Mucosa of rectum (tissue), 2 donors: ENCODE measurements at regions not wholly inside any gene's neighbourhood (a gene's known extent, or its start where the extent isn't known, plus 50 kb on each side); places are given as distances from the start of the nearest gene placed in this dataset.
"Not testable (repeated sequence)": the region's sequence is repeated elsewhere in the genome, so short reads cannot be mapped to it uniquely, and the experiment has no call there.

ENCODE experiments used
- H3K27ac ChIP-seq, 2 donors: one replicate each; pipeline ENCODE4 v1.7.0; 2013; ENCODE audit warnings: inconsistent platforms in 2 of 2, low read depth in 2 of 2, low read length in 2 of 2
- H3K27me3 ChIP-seq, 2 donors: one replicate each; pipeline ENCODE4 v1.7.0; 2013; ENCODE audit warnings: low read length in 2 of 2; ENCODE audit not compliant: control insufficient read depth in 2 of 2, insufficient read depth in 2 of 2
- H3K36me3 ChIP-seq, 2 donors: one replicate each; pipeline ENCODE4 v1.7.0; 2013; ENCODE audit warnings: low read length in 2 of 2; ENCODE audit not compliant: control insufficient read depth in 2 of 2, insufficient read depth in 2 of 2
- H3K4me1 ChIP-seq, 2 donors: one replicate each; pipeline ENCODE4 v1.7.0; 2013; ENCODE audit warnings: low read length in 2 of 2, mild to moderate bottlenecking in 1 of 2; ENCODE audit not compliant: control insufficient read depth in 2 of 2, insufficient read depth in 2 of 2
- H3K4me3 ChIP-seq, 2 donors: one replicate each; pipeline ENCODE4 v1.7.0; 2013; ENCODE audit warnings: low read length in 2 of 2
- H3K9ac ChIP-seq, 2 donors: one replicate each; pipeline ENCODE4 v1.7.0; 2013; ENCODE audit warnings: low read length in 2 of 2, low read depth in 1 of 2, mild to moderate bottlenecking in 1 of 2
- H3K9me3 ChIP-seq, 2 donors: one replicate each; pipeline ENCODE4 v1.7.0; 2013; ENCODE audit warnings: low read length in 2 of 2; ENCODE audit not compliant: control insufficient read depth in 2 of 2
- donor health status: healthy.
- donor health status: Normal muscosa, but diverticular disease.

GRCh38 chr5:118070041-118070440 is 918.3 kb downstream of the DTWD2 start:
- Histone ChIP-seq H3K27me3 (no peaks in the 10 kb centered on the region), H3K9ac (no peak overlapping the region), H3K27ac (no peak overlapping the region), H3K36me3 (no peaks in the 10 kb centered on the region), H3K4me1 (no peaks in the 10 kb centered on the region), H3K4me3 (no peak overlapping the region), H3K9me3 (peaks cover 0 to 3% of the 10 kb centered on the region in 2 donors)

- H3K9ac ChIP-seq, result no peak overlapping the region
- no peak overlapping the region for H3K27ac ChIP-seq
- H3K4me1 ChIP-seq, result no peaks in the 10 kb centered on the region
- no peaks in the 10 kb centered on the region for H3K36me3 ChIP-seq
- peaks cover 0 to 3% of the 10 kb centered on the region in 2 donors for H3K9me3 ChIP-seq
- no peak overlapping the region for H3K4me3 ChIP-seq
- H3K27me3 ChIP-seq, result no peaks in the 10 kb centered on the region
Measured at GRCh38 chr5:118069452-118069851, 918.9 kb downstream of the DTWD2 start.

GRCh38 chr5:118068886-118069285 is 919.5 kb downstream of the DTWD2 start:
- Histone ChIP-seq H3K27ac (no peak overlapping the region), H3K9me3 (peaks cover 0 to 3% of the 10 kb centered on the region in 2 donors), H3K4me1 (no peaks in the 10 kb centered on the region), H3K36me3 (no peaks in the 10 kb centered on the region), H3K27me3 (no peaks in the 10 kb centered on the region), H3K9ac (no peak overlapping the region), H3K4me3 (no peak overlapping the region)

GRCh38 chr5:118063836-118064235 is 924.5 kb downstream of the DTWD2 start:
- not testable (repeated sequence) for H3K9me3 ChIP-seq, H3K4me1 ChIP-seq, H3K27me3 ChIP-seq, H3K9ac ChIP-seq, H3K36me3 ChIP-seq, H3K27ac ChIP-seq, H3K4me3 ChIP-seq

- Histone ChIP-seq H3K27ac (no peak overlapping the region), H3K27me3 (no peaks in the 10 kb centered on the region), H3K36me3 (no peaks in the 10 kb centered on the region), H3K4me1 (no peaks in the 10 kb centered on the region), H3K9me3 (peaks cover 0 to 3% of the 10 kb centered on the region in 2 donors), H3K4me3 (no peak overlapping the region), H3K9ac (no peak overlapping the region)
Measured at GRCh38 chr5:118060833-118061232, 927.5 kb downstream of the DTWD2 start.

- no peaks in the 10 kb centered on the region for H3K4me1 ChIP-seq
- no peaks in the 10 kb centered on the region for H3K9me3 ChIP-seq
- H3K27me3 ChIP-seq, result no peaks in the 10 kb centered on the region
- H3K9ac ChIP-seq, result no peak overlapping the region
- H3K36me3 ChIP-seq, result no peaks in the 10 kb centered on the region
- H3K27ac ChIP-seq, result no peak overlapping the region
- H3K4me3 ChIP-seq, result no peak overlapping the region
Measured at GRCh38 chr5:118052503-118052902, 935.8 kb downstream of the DTWD2 start.

GRCh38 chr5:118044169-118044568 is 944.2 kb downstream of the DTWD2 start:
- Histone ChIP-seq H3K9me3 (no peaks in the 10 kb centered on the region), H3K36me3 (no peaks in the 10 kb centered on the region), H3K27ac (no peak overlapping the region), H3K4me1 (no peaks in the 10 kb centered on the region), H3K9ac (no peak overlapping the region), H3K4me3 (no peak overlapping the region), H3K27me3 (no peaks in the 10 kb centered on the region)

- H3K9ac ChIP-seq, result no peak overlapping the region
- H3K36me3 ChIP-seq, result no peaks in the 10 kb centered on the region
- no peaks in the 10 kb centered on the region for H3K27me3 ChIP-seq
- no peaks in the 10 kb centered on the region for H3K9me3 ChIP-seq
- no peak overlapping the region for H3K27ac ChIP-seq
- no peak overlapping the region for H3K4me3 ChIP-seq
- H3K4me1 ChIP-seq, result no peaks in the 10 kb centered on the region
Measured at GRCh38 chr5:118043531-118043930, 944.8 kb downstream of the DTWD2 start.

- H3K27me3 ChIP-seq, result no peaks in the 10 kb centered on the region
- no peak overlapping the region for H3K9ac ChIP-seq
- no peaks in the 10 kb centered on the region for H3K9me3 ChIP-seq
- no peaks in the 10 kb centered on the region for H3K36me3 ChIP-seq
- H3K4me3 ChIP-seq, result no peak overlapping the region
- no peaks in the 10 kb centered on the region for H3K4me1 ChIP-seq
- H3K27ac ChIP-seq, result no peak overlapping the region
Measured at GRCh38 chr5:118042076-118042475, 946.3 kb downstream of the DTWD2 start.

- Histone ChIP-seq H3K9ac (no peak overlapping the region), H3K36me3 (no peaks in the 10 kb centered on the region), H3K4me1 (no peaks in the 10 kb centered on the region), H3K9me3 (no peaks in the 10 kb centered on the region), H3K27me3 (no peaks in the 10 kb centered on the region), H3K4me3 (no peak overlapping the region), H3K27ac (no peak overlapping the region)
Measured at GRCh38 chr5:118040496-118040895, 947.9 kb downstream of the DTWD2 start.

- no peaks in the 10 kb centered on the region for H3K27me3 ChIP-seq
- H3K9me3 ChIP-seq, result no peaks in the 10 kb centered on the region
- H3K36me3 ChIP-seq, result no peaks in the 10 kb centered on the region
- no peaks in the 10 kb centered on the region for H3K4me1 ChIP-seq
- H3K4me3 ChIP-seq, result no peak overlapping the region
- H3K27ac ChIP-seq, result no peak overlapping the region
- H3K9ac ChIP-seq, result no peak overlapping the region
Measured at GRCh38 chr5:118033686-118034338, 954.5 kb downstream of the DTWD2 start.
